Fibroblast of skin of abdomen (primary cell): ENCODE measurements at regions not wholly inside any gene's neighbourhood (a gene's known extent, or its start where the extent isn't known, plus 50 kb on each side); places are given as distances from the start of the nearest gene placed in this dataset.

ENCODE experiments used
- DNase-seq: peaks from one replicate; pipeline ENCODE4 v3.0.0-alpha.2; 2013

DNA sequence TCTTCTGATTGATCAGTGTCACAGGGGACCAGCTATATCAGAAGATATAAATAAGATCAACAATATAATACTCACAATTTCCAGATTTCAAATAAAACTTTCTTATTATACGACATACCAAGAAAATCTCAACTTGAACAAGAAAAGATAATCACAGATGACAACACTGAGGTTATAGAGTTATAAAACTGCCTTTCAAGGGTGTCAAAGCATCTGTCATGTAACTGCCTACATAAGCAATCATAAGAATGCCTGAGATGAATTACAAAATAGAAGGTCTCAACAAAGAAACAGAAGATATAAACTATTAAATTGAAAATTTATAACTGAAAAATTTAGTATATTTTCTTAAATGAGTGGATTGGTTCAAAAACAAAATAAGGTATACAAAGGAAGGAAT, 659.2 kb downstream of the SLC16A7 start:
- DNase-seq: no peak

DNA sequence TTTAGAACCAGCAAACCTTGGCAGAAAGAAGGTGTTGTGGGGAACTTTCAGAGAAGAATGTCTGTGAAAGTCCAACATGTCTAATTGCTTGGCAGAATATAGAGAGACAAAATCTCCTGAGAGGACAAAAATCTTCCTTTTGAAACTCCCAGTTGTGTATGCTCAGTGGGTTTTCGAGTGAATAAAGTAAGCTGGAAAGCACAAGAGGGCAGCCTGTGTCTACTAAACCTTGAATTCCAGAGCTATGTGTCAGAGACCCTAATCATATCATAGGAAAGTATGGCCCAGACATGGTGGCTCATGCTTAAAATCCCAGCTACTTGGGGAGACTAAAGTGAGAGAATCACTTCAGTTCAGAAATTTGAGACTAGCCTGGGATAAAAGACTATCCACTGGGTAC, 661.2 kb downstream of the SLC16A7 start:
- peak; percentile 84 for DNase-seq

DNA sequence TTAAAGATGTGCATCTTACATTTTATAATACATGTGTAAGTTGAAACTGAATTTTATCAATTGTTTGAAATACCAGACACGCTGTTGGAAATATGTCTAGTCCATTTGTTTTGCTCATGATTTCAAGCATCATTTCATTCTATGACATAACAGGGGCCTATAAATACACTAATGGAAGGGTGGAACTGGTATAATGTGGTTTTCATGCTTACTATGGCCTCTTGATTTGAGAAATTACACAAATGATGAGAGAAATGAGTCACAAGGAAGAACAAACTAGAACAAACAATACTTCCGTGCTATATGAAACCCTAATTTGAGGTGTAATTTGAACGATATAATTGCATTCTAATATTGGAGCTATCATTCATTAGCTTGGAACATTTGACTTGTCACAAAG, 663.4 kb downstream of the SLC16A7 start:
- DNase-seq: no peak

DNA sequence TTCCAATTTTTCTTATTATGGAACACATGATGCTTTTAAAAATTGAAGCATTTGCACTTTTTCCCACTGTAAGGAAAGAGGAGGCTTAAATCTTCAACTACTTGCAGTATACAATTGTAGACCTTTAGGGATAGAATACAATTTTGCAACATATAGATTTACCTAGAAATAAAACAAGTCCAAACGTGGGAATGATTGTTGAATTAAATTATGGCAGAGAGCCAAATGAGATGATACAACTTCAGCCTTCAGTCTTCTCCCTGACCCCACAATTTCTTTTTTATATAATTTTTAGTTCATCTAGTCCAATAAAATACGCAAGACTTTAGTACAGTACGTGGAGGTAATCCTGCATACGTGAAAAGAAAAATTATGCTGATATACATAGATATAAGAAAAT, 666.5 kb downstream of the SLC16A7 start:
- DNase-seq: no peak

DNA sequence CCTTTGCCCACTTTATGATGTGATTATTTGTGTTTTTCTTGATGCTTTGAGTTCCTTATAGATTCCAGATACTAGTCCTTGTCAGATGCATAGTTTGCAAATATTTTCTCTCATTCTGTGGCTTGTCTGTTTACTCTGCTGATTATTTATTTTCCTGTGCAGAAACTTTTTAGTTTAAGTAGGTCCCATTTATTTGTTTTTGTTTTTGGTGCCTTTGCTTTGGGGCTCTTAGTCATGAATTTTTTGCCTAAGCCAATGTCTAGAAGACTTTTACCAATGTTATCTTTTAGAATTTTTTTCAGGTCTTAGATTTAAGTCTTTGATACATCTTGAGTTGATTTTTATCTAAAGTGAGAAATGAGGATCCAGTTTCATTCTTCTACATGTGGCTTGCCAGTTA, 667.3 kb downstream of the SLC16A7 start:
- DNase-seq: peak; percentile 5

DNA sequence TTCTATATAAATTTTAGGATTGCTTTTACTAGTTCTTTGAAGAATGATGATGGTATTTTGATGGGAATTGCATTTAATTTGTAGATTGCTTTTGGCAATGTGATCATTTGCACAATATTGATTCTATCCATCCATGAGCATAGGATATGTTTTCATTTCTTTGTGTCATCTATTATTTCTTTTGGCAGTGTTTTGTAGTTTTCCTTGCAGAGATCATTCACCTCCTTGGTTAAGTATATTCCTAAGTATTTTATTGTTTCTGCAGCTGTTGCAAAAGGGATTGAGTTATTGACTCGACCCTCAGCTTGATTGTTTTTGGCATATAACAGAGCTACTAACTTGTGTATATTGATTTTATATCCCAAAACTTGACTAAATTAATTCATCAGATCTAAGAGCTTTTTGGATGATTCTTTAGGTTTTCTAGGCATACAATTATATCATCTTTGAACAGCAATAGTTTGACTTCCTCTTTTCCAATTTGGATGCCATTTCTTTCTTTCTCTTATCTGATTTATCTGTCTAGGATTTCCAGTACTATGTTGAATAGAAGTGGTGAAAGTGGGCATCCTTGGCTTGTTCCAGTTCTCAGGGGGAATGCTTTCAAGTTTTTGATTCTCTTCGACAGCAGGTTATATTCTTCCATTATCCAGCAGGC, 668.1 kb downstream of the SLC16A7 start:
- no peak for DNase-seq

DNA sequence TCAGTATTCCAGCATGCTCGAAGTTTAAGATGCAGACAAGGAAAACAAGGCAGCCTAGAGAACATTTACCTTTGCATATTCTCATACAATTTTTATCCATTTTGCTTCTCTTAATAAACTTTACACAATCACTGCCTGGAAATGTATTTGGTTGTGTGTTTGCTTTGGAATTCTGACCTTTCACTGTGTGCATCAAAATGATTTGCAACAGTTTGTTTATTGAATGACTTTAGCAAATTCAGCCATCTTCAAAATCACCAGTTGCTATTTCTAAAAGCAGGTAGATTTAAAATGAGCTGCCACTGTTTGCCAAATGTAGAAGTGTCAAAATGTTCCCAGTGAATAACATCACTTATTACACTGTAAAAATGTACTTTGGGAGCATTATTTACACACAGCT, 669.9 kb downstream of the SLC16A7 start:
- no peak for DNase-seq

DNA sequence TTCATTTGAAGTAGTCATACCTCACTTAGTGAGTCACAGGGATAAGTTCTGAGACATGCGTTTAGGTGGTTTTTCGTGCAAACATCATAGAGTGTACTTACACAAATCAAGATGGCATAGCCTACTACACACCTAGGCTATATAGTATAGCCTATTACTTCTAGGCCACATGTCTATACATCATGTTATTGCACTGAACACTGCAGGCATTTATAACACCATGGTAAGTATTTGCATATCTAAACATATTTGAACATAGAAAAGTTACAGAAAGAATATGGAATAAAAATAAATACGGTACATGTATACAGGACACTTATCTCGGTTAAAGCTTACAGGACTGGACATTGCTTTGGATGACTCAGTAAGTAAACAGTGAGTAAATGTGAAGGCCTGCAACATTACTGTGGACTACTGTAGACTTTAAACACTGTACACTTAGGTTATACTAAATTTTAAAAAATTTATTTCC, 670.6 kb downstream of the SLC16A7 start:
- DNase-seq: peak; percentile 35

DNA sequence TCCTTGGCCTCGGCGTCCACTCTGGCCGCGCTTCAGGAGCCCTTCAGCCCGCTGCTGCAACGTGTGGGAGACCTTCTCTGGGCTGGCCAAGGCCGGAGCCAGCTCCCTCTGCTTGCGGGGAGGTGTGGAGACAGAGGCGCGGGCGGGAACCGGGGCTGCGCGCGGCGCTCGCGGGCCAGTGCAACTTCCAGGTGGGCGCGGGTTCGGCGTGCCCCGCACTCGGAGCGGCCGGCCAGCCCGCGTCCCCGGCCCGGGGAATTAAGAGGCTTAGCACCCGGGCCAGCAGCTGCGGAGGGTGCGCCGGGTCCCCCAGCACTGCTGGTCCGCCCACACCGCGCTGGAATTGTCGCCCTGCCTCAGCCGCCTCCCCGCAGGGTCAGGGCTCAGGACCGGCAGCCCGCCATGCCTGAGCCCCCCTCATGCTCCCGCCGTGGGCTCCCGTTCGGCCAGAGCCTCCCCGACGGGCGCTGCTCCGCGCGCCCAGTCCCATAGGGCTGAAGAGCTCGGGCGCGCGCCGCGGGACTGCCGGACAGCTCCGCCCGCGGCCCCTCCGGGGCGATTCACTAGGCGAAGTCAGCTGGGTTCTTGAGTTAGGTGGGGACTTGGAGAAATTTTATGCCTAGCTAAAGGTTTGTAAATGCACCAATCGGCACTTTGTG, 673.9 kb downstream of the SLC16A7 start:
- no peak for DNase-seq

DNA sequence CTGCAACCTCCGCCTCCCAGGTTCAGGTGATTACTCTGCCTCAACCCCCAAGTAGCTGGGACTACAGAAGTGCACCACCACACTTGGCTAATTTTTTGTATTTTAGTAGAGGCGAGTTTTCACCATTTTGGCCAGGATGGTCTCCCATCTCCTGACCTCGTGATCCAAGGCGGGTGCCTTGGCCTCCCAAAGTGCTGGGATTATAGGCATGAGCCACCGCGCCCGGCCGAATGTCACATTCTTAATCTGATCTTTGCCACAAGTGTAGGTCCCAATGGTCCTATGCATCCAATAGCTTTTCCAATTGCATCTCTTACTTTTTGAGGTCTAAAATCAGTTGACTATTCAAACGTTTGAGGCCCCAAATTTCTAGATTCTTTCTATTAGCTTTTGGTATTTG, 676.0 kb downstream of the SLC16A7 start:
- DNase-seq: no peak

DNA sequence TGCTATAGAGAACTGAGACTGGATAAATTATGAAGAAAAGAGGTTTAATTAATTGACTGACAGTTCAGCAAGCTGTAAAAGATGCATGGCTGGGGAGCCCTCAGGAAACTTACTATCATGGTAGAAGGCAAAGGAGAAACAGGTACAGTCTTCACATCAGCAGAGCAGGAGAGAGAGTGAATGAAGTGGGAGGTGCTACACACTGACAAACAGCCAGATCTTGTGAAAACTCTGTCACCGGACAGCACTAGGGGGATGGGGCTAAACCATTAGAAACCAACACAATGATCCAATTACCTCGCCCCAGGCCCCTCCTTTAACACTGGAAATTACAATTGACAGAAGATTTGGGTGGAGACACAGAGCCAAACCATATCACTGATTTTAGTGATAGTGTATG, 682.4 kb downstream of the SLC16A7 start:
- no peak for DNase-seq

DNA sequence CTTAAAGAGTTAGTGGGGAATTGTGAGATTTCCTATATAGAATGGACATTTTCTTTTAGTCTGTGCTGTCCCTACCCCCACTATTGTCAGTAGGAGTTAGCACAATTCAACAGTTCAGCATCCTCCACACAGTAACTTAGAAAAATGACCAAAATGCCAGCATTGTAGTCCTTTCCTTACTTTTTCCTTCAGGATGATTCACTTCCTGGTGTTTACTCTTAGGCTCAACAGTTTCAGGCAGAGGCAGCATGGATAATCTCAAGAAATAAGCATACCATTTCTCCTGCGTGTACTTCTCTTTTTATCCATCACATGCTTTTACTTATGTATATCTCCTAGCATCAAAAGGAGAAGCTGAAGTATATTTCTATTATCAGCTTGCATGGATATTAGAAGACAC, 683.4 kb downstream of the SLC16A7 start:
- DNase-seq: peak; percentile 73

DNA sequence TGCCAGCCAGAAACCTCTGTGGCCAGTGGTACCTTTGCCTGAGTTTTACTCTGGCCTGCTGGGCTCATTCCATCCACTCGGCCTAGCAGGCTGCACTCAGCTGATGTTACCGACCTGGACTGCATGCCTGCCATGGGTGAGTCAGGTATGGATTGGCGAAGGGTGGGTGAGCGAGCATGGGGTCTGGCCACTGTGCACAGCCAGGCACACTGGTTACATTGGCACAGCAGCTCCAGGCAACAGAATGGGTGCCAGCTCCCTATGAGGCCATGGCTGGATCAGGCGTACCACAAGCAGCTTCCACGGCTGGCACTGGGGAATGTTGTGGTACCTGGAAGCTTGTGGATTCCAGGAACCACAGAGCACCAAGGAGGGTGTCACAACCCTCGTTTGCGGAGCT, 685.7 kb downstream of the SLC16A7 start:
- no peak for DNase-seq

DNA sequence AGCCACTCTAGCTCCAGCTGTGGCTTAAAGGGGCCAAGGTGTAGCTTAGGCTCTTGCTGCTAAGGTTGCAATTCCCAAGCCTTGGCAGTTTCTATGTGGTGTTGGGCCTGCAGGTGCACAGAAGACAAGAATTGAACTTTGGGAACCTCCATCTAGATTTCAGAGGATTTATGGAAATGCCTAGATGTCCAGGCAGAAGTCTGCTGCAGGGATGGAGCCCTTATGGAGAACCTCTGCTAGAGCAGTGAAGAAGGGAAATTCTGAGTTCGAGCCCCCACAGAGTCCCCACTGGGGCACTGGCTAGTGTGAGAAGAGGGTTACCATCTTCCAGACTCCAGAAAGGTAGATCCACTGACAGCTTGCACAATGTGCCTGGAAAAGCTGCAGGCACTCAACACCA, 694.7 kb downstream of the SLC16A7 start:
- DNase-seq: no peak

DNA sequence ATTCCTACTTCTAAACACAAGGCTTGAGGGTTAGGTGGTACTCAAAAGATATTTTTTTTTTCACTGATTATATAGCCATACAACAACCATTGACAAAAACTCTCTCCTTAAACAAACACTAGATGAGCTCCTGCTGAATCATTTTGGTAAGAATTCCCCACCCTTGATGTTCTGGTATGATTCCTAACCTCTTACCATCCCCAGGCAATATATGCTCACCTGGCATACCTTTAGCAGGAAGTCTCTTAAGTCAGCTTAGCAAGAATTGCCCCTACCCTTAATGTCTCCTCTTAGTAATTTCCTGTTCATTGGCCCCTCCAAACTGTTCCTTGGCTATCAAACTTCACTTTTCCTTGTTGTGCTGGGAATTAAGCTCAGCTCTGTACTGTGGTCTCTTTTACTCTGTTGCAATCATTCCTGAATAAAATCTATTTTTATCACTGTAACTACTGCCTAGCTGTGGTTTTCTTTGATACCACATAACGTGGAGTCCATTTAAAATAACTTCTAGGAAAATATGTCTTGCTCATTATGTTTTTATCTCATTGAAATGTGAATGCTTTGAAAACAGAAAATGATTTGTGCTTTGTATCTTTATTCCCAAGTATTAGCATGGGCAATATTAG, 712.6 kb downstream of the SLC16A7 start:
- peak; percentile 8 for DNase-seq

DNA sequence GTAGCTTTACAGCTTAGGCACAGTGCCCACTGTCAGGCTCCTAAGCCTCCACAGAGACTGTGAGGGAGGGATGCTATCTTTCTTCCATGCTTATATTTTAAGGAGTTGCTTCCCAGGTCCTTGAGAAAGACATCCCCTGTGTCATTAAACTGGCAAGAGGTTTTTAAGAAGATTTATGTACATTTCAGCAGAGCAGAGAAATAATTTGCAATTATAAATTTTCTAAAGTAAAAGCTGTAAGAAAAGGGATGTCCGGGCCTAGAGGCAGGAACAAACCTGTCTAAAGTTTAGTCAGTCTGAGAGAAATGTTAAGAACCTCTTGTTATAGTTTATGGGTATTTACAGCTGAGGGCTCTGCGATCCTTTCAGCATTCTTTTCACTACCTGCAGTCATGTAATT, 716.1 kb downstream of the SLC16A7 start:
- DNase-seq: no peak

DNA sequence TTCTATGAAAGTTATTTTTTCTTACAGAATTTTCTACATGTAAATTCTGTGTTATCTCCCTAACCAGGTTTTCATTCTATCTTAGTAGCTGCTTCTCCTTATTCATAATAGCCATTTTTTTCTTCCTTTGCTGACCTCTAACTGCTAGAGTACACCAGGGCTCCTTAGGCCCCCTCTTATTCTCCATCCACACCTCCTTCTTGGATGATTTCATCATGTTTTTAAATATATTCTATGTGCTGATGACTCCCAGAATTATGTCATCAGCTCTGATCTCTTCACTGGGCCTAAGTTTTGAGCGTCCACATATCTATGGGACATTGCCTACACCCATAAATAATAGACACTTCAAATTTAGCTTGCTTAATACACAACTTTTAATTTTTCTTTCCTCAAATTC, 721.5 kb downstream of the SLC16A7 start:
- no peak for DNase-seq

DNA sequence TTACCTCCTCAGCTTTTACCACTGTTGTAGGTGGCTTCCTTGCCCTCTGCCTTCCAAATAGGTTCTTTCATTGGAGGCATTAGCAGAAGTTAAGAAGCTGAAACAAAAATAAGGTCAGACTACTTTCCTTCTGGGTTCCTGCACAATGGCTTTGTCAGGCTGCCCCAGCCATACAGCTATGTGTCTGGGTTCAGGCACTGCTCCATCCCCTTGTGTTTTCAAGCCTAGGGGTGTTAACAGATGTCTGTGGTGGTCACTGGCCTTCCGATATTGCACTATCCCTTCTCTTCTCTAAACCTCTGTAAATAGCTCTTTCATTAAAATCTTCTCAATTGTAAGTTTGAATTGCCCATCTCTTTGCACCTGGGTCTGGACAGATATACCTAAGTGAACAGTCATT, 728.9 kb downstream of the SLC16A7 start:
- no peak for DNase-seq

DNA sequence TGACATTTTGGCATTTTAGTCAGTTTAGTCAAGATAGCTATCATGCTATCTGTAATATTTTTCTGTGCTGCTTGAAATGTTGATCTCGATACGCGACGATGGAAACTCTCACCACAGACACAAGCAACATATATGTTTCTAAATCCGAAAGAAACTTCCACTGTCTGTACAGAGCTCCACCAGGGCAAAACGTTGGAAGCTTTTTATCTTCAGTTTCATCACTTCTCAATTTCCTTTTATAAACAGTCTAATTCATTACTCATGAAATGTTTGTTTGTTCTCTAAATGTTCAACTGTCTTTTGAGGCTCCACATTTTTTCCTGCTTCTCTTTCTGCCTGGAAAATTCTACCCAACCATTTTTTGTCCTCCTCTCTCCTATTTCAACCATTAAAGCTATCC, 737.6 kb downstream of the SLC16A7 start:
- DNase-seq: no peak

DNA sequence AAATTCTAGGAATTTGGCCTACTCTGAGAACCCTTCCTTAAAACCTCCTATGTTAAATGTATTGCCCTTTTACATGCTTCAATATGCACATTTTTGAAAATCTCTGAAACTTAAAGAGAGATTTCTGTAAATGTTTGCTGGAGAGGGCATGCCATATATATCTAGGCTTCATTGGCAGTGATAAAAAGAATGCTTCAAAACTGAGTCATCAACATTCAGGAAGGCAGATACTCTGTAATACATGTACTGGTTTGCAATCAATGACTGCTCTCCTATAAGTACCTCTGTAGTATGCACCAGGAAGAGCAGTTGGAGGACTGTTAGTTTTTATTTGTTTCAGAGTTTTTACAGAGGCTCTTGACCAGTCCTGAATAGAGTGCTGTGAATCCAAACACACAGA, 739.9 kb downstream of the SLC16A7 start:
- DNase-seq: peak; percentile 81

DNA sequence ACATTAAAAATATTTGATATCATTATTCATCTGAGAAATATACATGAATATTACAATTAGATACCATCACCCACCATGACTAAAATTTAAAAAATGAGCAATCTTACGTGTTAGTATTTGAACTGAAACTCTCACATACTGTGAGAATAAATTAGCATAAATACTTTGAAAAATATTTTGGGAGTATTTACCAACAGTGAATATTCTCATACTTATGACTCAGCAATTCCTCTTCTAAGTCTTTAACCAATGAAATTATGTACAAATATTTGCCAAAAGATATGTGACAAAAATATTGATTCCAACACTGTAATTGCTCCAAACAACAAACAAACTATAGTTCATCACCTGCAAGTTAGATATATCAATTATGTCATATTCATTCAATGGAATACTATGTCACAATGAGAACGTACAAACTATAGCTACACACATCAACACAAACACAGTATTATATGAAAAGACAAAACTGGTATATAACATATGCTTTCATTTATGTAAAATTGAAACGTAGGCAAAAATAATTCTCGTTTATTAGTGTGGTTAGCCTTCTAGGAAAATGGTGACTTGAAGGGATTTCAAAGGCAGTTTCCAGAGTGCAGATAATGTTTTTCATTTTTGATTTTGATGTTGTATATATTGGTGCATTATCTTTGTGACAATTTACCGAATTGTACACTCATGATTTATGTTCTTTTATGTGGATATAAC, 742.2 kb downstream of the SLC16A7 start:
- DNase-seq: no peak

DNA sequence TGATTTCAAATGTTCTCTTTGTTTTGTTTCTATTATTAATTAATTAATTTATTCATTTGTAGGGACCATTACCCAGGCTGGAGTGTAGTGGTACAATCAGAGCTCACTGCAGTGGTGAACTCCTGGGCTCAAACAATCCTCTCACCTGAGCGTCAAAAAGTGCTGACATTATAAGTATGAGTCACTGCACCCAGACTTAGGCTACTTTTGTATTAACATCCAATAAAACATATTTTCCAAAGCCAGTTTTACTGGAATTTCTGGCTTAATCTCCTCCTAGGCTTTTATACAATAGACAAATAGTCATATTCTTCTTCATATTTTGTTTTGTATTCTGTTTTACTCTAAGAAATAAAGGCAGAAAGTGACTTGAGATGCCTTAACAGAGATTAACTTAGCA, 749.6 kb downstream of the SLC16A7 start:
- DNase-seq: no peak

DNA sequence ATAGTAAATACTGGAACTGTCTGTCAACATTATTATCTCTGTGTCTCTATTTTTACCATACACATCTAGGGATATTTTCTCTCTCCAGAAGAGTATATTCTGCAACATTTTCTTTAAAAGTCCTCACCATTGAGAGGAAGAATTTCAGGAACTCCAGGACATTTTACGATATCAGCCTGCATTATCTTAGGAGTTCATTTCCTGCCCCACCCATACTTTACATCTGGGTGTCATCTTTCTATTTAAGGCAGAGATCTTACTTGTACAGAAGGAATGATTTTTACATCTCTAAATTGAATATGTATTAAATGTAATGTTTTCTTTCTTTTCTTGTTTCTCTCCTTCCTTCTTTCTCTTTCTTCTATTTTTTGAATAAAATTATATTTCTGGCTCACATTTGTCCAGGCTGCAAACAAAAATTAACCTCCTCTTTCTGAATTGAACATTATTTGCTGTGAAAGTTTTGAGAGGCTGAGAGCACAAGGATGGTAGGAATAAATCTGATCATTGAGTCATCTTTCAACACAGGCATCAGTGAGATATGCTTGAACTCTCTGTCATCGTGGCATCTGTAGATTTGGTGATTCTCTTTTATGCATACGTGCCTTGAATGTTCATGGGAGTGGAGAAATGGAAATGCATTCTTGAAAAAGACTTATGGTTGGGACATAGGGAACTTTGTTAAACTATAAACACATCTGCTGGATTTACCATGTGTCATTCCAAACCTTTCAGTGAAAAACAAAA, 753.6 kb downstream of the SLC16A7 start:
- peak; percentile 44 for DNase-seq
